Thoracic aorta (tissue), 2 donors: ENCODE measurements at regions not wholly inside any gene's neighbourhood (a gene's known extent, or its start where the extent isn't known, plus 50 kb on each side); places are given as distances from the start of the nearest gene placed in this dataset.

Experiments
- ATAC-seq: fragments of 150-250 bp; one replicate; pipeline ENCODE4 v1.8.0; 2017; ENCODE audit warnings: low read depth; ENCODE audit not compliant: insufficient number of reproducible peaks, low FRiP score
- DNase-seq: peaks from one replicate; pipeline ENCODE4 v3.0.0-alpha.2; 2020; ENCODE audit warnings: low spot score
- H3K27ac ChIP-seq, 2 donors: fragments of 200-600 bp; sonication (generic); 1 replicate in 1 of 2; 2 replicates in 1 of 2; pipeline ENCODE4 v1.5.1; 2016; ENCODE audit warnings: mild to moderate bottlenecking in 2 of 2, moderate library complexity in 2 of 2
- H3K27me3 ChIP-seq: fragments of 200-600 bp; sonication (generic); replicated peaks from 2 replicates; pipeline ENCODE4 v1.6.0; 2016; ENCODE audit warnings: mild to moderate bottlenecking; ENCODE audit not compliant: insufficient read depth
- H3K36me3 ChIP-seq: fragments of 200-600 bp; sonication (generic); one replicate; pipeline ENCODE4 v1.5.1; 2016
- H3K4me1 ChIP-seq, 2 donors: fragments of 200-600 bp; sonication (generic); 1 replicate in 1 of 2; 2 replicates in 1 of 2; pipeline versions ENCODE4 v1.5.1 to v1.6.0; 2016; ENCODE audit warnings: low read depth in 2 of 2, mild to moderate bottlenecking in 1 of 2; ENCODE audit not compliant: control insufficient read depth in 1 of 2
- H3K4me3 ChIP-seq: fragments of 200-600 bp; sonication (generic); 2 replicates; pipeline ENCODE4 v1.5.1; 2016; ENCODE audit warnings: mild to moderate bottlenecking
- H3K9me3 ChIP-seq: fragments of 200-600 bp; sonication (generic); 2 replicates; pipeline ENCODE4 v1.5.1; 2016
- TF ChIP-seq, protein P1 (sequence below): fragments of 200-600 bp; sonication (generic); IDR thresholded peaks from one replicate; pipeline ENCODE4 v1.5.1; 2019; ENCODE audit warnings: antibody characterized with exemption

DNA sequence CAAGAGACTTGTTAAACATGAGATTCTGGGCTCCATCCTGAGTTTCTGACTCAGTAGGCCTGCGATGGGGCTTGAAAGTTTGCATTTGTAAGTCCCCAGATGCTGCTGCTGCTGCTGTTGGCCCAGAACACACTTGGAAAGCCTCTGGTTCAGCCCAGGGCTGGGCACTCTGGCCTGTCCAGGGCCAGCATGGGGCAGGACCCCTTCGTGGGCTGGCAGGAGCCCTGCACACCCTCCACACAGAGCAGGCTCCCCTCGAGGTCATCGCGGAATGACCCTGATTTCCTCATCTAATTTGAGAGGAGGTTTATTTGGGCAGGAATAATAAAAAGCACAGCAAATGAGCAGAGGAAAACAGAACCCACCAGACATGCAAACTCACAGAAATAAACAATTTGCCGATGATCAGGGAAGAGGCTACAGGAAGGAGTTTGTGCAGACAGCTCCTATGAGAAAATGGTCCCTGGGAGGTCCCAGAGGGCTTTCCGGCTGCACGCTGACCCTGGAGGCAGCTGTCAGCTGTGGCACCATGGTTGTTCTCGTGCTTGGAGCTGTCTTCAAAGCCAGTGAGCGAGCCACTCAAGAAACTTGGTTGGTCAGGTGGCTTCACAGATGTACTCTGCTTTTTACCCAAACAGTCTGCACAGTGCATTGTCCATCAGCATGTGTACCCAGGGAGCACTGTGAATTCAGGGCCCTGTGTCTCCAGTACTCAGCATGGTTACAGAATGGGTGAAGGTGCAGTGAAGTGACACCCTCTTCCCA is 119.3 kb downstream of the GLI2 start:
- Histone ChIP-seq H3K27me3 (no peaks in the 10 kb centered on the region), H3K4me3 (no peak overlapping the region), H3K4me1 (no peaks in the 10 kb centered on the region), H3K36me3 (no peaks in the 10 kb centered on the region), H3K27ac (no peak overlapping the region), H3K9me3 (no peaks in the 10 kb centered on the region)
- ATAC-seq (no peak), DNase-seq (no peak)
- TF ChIP-seq, protein P1, sequence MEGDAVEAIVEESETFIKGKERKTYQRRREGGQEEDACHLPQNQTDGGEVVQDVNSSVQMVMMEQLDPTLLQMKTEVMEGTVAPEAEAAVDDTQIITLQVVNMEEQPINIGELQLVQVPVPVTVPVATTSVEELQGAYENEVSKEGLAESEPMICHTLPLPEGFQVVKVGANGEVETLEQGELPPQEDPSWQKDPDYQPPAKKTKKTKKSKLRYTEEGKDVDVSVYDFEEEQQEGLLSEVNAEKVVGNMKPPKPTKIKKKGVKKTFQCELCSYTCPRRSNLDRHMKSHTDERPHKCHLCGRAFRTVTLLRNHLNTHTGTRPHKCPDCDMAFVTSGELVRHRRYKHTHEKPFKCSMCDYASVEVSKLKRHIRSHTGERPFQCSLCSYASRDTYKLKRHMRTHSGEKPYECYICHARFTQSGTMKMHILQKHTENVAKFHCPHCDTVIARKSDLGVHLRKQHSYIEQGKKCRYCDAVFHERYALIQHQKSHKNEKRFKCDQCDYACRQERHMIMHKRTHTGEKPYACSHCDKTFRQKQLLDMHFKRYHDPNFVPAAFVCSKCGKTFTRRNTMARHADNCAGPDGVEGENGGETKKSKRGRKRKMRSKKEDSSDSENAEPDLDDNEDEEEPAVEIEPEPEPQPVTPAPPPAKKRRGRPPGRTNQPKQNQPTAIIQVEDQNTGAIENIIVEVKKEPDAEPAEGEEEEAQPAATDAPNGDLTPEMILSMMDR: no peak

DNA sequence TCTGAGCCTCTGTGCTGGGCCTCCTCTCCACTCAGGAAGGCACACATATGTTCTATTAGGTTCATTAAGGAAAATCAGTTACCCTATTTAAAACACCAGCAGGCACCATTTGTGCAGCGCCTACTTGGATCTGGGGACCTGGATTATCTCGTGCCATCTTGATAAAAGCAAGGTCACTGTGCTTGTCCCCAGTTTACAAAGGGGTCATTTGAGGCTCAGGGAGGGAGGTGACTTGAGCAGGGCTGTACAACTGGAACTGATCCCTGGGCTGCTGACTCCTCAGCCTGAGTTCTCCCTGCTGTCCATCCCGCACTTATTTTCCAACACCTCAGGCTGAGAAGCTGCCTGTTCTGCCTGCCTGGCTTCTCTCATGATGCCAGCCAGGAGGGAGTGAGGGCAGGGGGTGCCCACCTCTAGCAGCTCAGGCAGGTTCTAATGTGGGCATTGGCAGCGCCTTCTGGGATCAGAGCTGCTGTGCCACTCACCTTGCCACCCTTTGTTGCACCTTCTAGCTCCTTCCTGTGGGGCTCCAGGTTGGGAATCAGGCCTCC is 120.3 kb downstream of the GLI2 start:
- DNase-seq: no peak
- no peaks in the 10 kb centered on the region for H3K4me1 ChIP-seq
- no peaks in the 10 kb centered on the region for H3K9me3 ChIP-seq
- TF ChIP-seq, protein P1: no peak
- H3K27me3 ChIP-seq: no peaks in the 10 kb centered on the region
- H3K4me3 ChIP-seq: no peak overlapping the region
- H3K36me3 ChIP-seq: no peaks in the 10 kb centered on the region
- ATAC-seq: no peak
- no peak overlapping the region for H3K27ac ChIP-seq

DNA sequence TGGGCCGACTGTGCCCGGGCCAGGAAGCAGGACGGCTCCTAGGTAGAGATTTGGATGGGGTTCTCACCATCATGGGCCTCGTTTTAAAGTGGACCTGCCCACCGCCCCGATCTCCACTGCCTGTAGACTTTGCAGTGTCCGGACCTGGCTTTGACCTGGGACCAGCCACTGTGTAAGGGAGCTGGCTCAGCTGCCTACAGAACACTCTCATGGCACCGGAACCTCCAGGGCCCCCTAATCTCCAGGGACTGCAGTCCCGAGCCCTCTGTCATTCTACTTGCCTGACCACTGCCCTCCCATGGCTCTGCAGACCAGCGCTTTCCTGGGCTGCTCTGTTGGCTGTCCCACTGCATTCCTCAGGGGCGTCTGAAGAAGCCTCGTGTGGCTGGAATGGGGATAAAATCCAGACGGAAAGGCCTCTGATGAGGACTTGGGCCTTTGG is 120.8 kb downstream of the GLI2 start:
- Histone ChIP-seq H3K27me3 (no peaks in the 10 kb centered on the region), H3K27ac (no peak overlapping the region), H3K4me3 (no peak overlapping the region), H3K9me3 (no peaks in the 10 kb centered on the region), H3K4me1 (no peaks in the 10 kb centered on the region), H3K36me3 (no peaks in the 10 kb centered on the region)
- ATAC-seq (no peak), DNase-seq (no peak)
- TF ChIP-seq, protein P1: peak; percentile 32

GRCh38 chr2:120857422-120857821 is 121.8 kb downstream of the GLI2 start:
- TF ChIP-seq, protein P1: no peak
- Histone ChIP-seq H3K27me3 (no peaks in the 10 kb centered on the region), H3K4me1 (no peaks in the 10 kb centered on the region), H3K9me3 (no peaks in the 10 kb centered on the region), H3K27ac (no peak overlapping the region), H3K36me3 (no peaks in the 10 kb centered on the region), H3K4me3 (no peak overlapping the region)
- DNase-seq (no peak), ATAC-seq (no peak)

GRCh38 chr2:120857931-120858330 is 122.3 kb downstream of the GLI2 start:
- Histone ChIP-seq H3K36me3 (no peaks in the 10 kb centered on the region), H3K27me3 (no peaks in the 10 kb centered on the region), H3K4me1 (no peaks in the 10 kb centered on the region), H3K9me3 (no peaks in the 10 kb centered on the region), H3K4me3 (no peak overlapping the region), H3K27ac (no peak overlapping the region)
- ATAC-seq (no peak), DNase-seq (no peak)
- TF ChIP-seq, protein P1: no peak
